ENCODE measurements at regions not wholly inside any gene's neighbourhood (a gene's known extent, or its start where the extent isn't known, plus 50 kb on each side); places are given as distances from the start of the nearest gene placed in this dataset.

DNA sequence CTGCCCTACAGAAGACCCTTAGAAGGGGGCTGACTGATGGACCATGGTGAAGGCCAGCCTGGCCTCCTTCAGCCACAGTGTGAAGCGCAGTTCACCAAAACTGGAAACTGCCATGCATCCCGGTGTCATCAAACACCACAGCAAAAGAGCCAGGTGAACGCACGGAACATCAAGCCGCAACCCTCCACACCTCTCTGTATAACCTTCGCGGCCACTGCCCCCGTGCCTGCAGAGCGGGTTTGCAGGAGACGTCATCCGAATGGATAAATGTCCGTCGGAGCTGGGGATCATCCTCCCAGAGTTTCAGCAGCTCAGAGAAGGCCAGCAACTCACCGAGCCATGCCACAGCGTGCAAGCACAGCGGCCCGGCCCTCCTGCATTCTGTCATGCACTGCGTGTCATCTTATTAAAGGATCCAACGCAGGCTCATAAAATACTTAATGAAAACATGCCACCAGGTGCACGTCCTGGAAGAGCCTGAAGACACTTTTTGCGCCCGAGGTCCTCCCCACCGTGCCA is 309.9 kb downstream of the BRD1 start:
- TF ChIP-seq, protein P1, sequence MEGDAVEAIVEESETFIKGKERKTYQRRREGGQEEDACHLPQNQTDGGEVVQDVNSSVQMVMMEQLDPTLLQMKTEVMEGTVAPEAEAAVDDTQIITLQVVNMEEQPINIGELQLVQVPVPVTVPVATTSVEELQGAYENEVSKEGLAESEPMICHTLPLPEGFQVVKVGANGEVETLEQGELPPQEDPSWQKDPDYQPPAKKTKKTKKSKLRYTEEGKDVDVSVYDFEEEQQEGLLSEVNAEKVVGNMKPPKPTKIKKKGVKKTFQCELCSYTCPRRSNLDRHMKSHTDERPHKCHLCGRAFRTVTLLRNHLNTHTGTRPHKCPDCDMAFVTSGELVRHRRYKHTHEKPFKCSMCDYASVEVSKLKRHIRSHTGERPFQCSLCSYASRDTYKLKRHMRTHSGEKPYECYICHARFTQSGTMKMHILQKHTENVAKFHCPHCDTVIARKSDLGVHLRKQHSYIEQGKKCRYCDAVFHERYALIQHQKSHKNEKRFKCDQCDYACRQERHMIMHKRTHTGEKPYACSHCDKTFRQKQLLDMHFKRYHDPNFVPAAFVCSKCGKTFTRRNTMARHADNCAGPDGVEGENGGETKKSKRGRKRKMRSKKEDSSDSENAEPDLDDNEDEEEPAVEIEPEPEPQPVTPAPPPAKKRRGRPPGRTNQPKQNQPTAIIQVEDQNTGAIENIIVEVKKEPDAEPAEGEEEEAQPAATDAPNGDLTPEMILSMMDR (IDR thresholded peaks at IDR 0.05) = no peak
- TF ChIP-seq POLR2A (IDR thresholded peaks at IDR 0.05) (no peak), EP300 (IDR thresholded peaks at IDR 0.05) (no peak)

Measured in tibial nerve (tissue), 4 donors.